ENCODE measurements at regions not wholly inside any gene's neighbourhood (a gene's known extent, or its start where the extent isn't known, plus 50 kb on each side); places are given as distances from the start of the nearest gene placed in this dataset.

DNA sequence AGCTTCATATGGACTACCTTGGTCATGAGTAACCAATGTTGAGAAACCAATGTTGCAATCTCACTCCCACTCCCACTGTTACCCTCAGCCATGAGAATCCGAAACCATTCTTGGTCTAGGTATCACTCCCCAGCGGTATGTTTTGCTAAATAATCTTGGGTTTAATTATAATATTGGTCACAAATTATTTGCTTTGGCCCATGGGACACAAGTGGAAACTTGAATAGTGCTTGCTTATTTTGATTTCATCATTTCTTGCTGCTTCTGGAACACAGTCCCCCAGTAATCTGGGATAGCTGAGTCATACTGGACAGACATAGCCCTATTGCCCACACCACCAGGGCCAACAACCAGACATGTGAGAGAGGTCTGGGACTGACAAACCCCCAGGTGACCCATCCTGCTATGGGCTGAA is 171.6 kb upstream of the IPO5 start:
- TF ChIP-seq POLR2AphosphoS5 (IDR thresholded peaks at IDR 0.05; ENCODE audit: low read depth, low read length) (no peak), REST (IDR thresholded peaks at IDR 0.05; ENCODE audit: insufficient read depth in 1 of 2, low read depth in 2 of 2, low read length in 1 of 2) (no peak)
- TF ChIP-seq, protein P1, sequence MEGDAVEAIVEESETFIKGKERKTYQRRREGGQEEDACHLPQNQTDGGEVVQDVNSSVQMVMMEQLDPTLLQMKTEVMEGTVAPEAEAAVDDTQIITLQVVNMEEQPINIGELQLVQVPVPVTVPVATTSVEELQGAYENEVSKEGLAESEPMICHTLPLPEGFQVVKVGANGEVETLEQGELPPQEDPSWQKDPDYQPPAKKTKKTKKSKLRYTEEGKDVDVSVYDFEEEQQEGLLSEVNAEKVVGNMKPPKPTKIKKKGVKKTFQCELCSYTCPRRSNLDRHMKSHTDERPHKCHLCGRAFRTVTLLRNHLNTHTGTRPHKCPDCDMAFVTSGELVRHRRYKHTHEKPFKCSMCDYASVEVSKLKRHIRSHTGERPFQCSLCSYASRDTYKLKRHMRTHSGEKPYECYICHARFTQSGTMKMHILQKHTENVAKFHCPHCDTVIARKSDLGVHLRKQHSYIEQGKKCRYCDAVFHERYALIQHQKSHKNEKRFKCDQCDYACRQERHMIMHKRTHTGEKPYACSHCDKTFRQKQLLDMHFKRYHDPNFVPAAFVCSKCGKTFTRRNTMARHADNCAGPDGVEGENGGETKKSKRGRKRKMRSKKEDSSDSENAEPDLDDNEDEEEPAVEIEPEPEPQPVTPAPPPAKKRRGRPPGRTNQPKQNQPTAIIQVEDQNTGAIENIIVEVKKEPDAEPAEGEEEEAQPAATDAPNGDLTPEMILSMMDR (IDR thresholded peaks at IDR 0.05), result no peak
